IPS-15b (cell line): ENCODE measurements at regions not wholly inside any gene's neighbourhood (a gene's known extent, or its start where the extent isn't known, plus 50 kb on each side); places are given as distances from the start of the nearest gene placed in this dataset.

Experiments
- H3K27me3 ChIP-seq: one replicate; pipeline ENCODE4 v1.6.1; 2013; ENCODE audit warnings: low read length; ENCODE audit not compliant: control insufficient read depth, insufficient read depth
- H3K36me3 ChIP-seq: one replicate; pipeline ENCODE4 v1.6.1; 2013; ENCODE audit warnings: low read length; ENCODE audit not compliant: control insufficient read depth, insufficient read depth
- H3K4me1 ChIP-seq: one replicate; pipeline ENCODE4 v1.6.1; 2013; ENCODE audit warnings: mild to moderate bottlenecking, low read length; ENCODE audit not compliant: control insufficient read depth, insufficient read depth
- H3K4me3 ChIP-seq: one replicate; pipeline ENCODE4 v1.5.1; 2013; ENCODE audit warnings: low read depth, low read length
- H3K9ac ChIP-seq: one replicate; pipeline ENCODE4 v1.6.1; 2013; ENCODE audit warnings: low read depth, mild to moderate bottlenecking, low read length
- H3K9me3 ChIP-seq: one replicate; pipeline ENCODE4 v1.6.1; 2013; ENCODE audit warnings: mild to moderate bottlenecking, low read length; ENCODE audit not compliant: control insufficient read depth, insufficient read depth

- Histone ChIP-seq H3K9me3 (no peaks in the 10 kb centered on the region), H3K4me1 (no peaks in the 10 kb centered on the region), H3K4me3 (no peak overlapping the region), H3K9ac (no peak overlapping the region), H3K36me3 (no peaks in the 10 kb centered on the region), H3K27me3 (no peaks in the 10 kb centered on the region)
Measured at GRCh38 chr12:68498736-68499135, 112.0 kb upstream of the RAP1B start.

- H3K9me3 ChIP-seq = no peaks in the 10 kb centered on the region
- no peaks in the 10 kb centered on the region for H3K4me1 ChIP-seq
- H3K4me3 ChIP-seq = no peak overlapping the region
- H3K36me3 ChIP-seq = no peaks in the 10 kb centered on the region
- no peaks in the 10 kb centered on the region for H3K27me3 ChIP-seq
- H3K9ac ChIP-seq = no peak overlapping the region
Measured at GRCh38 chr12:68499616-68500015, 111.1 kb upstream of the RAP1B start.

- Histone ChIP-seq H3K9me3 (no peaks in the 10 kb centered on the region), H3K27me3 (no peaks in the 10 kb centered on the region), H3K4me3 (no peak overlapping the region), H3K36me3 (no peaks in the 10 kb centered on the region), H3K9ac (no peak overlapping the region), H3K4me1 (no peaks in the 10 kb centered on the region)
Measured at GRCh38 chr12:68501226-68501625, 109.5 kb upstream of the RAP1B start.

- no peaks in the 10 kb centered on the region for H3K27me3 ChIP-seq
- no peaks in the 10 kb centered on the region for H3K9me3 ChIP-seq
- H3K4me3 ChIP-seq = no peak overlapping the region
- H3K4me1 ChIP-seq = no peaks in the 10 kb centered on the region
- H3K36me3 ChIP-seq = no peaks in the 10 kb centered on the region
- H3K9ac ChIP-seq = no peak overlapping the region
Measured at GRCh38 chr12:68505970-68506369, 104.7 kb upstream of the RAP1B start.

GRCh38 chr12:68506619-68507018 is 104.1 kb upstream of the RAP1B start:
- H3K27me3 ChIP-seq = no peaks in the 10 kb centered on the region
- no peaks in the 10 kb centered on the region for H3K4me1 ChIP-seq
- no peak overlapping the region for H3K9ac ChIP-seq
- no peaks in the 10 kb centered on the region for H3K9me3 ChIP-seq
- no peak overlapping the region for H3K4me3 ChIP-seq
- H3K36me3 ChIP-seq = no peaks in the 10 kb centered on the region

GRCh38 chr12:68507657-68508056 is 103.0 kb upstream of the RAP1B start:
- H3K9me3 ChIP-seq = no peaks in the 10 kb centered on the region
- H3K36me3 ChIP-seq = no peaks in the 10 kb centered on the region
- no peak overlapping the region for H3K9ac ChIP-seq
- no peaks in the 10 kb centered on the region for H3K4me1 ChIP-seq
- no peak overlapping the region for H3K4me3 ChIP-seq
- H3K27me3 ChIP-seq = no peaks in the 10 kb centered on the region

GRCh38 chr12:68508576-68508975 is 102.1 kb upstream of the RAP1B start:
- no peak overlapping the region for H3K9ac ChIP-seq
- no peaks in the 10 kb centered on the region for H3K9me3 ChIP-seq
- no peak overlapping the region for H3K4me3 ChIP-seq
- no peaks in the 10 kb centered on the region for H3K36me3 ChIP-seq
- no peaks in the 10 kb centered on the region for H3K27me3 ChIP-seq
- no peaks in the 10 kb centered on the region for H3K4me1 ChIP-seq

- no peaks in the 10 kb centered on the region for H3K36me3 ChIP-seq
- no peak overlapping the region for H3K4me3 ChIP-seq
- no peak overlapping the region for H3K9ac ChIP-seq
- H3K9me3 ChIP-seq = no peaks in the 10 kb centered on the region
- H3K4me1 ChIP-seq = no peaks in the 10 kb centered on the region
- no peaks in the 10 kb centered on the region for H3K27me3 ChIP-seq
Measured at GRCh38 chr12:68509242-68509641, 101.5 kb upstream of the RAP1B start.

GRCh38 chr12:68510397-68510796 is 100.3 kb upstream of the RAP1B start:
- Histone ChIP-seq H3K4me1 (no peaks in the 10 kb centered on the region), H3K9me3 (no peaks in the 10 kb centered on the region), H3K36me3 (no peaks in the 10 kb centered on the region), H3K9ac (no peak overlapping the region), H3K27me3 (no peaks in the 10 kb centered on the region), H3K4me3 (no peak overlapping the region)

GRCh38 chr12:68514807-68515411 is 95.8 kb upstream of the RAP1B start:
- Histone ChIP-seq H3K4me3 (no peak overlapping the region), H3K9me3 (no peaks in the 10 kb centered on the region), H3K9ac (no peak overlapping the region), H3K36me3 (no peaks in the 10 kb centered on the region), H3K4me1 (no peaks in the 10 kb centered on the region), H3K27me3 (no peaks in the 10 kb centered on the region)

GRCh38 chr12:68515793-68516192 is 94.9 kb upstream of the RAP1B start:
- H3K27me3 ChIP-seq = no peaks in the 10 kb centered on the region
- H3K9me3 ChIP-seq = no peaks in the 10 kb centered on the region
- no peaks in the 10 kb centered on the region for H3K36me3 ChIP-seq
- no peak overlapping the region for H3K4me3 ChIP-seq
- H3K9ac ChIP-seq = no peak overlapping the region
- no peaks in the 10 kb centered on the region for H3K4me1 ChIP-seq

GRCh38 chr12:68521321-68521839 is 89.3 kb upstream of the RAP1B start:
- Histone ChIP-seq H3K9ac (no peak overlapping the region), H3K27me3 (no peaks in the 10 kb centered on the region), H3K9me3 (peaks cover 3% of the 10 kb centered on the region), H3K4me3 (no peak overlapping the region), H3K36me3 (no peaks in the 10 kb centered on the region), H3K4me1 (no peaks in the 10 kb centered on the region)
